HG02938 (cell line): ENCODE measurements at regions not wholly inside any gene's neighbourhood (a gene's known extent, or its start where the extent isn't known, plus 50 kb on each side); places are given as distances from the start of the nearest gene placed in this dataset.
"Not testable (repeated sequence)": the region's sequence is repeated elsewhere in the genome, so short reads cannot be mapped to it uniquely, and the experiment has no call there.

Source experiments
- ATAC-seq: cut with Tn5 transposase; IDR thresholded peaks from one replicate; pipeline ENCODE4 v1.9.1; 2021; ENCODE audit warnings: mild to moderate bottlenecking, moderate library complexity; ENCODE audit not compliant: unreplicated experiment

DNA sequence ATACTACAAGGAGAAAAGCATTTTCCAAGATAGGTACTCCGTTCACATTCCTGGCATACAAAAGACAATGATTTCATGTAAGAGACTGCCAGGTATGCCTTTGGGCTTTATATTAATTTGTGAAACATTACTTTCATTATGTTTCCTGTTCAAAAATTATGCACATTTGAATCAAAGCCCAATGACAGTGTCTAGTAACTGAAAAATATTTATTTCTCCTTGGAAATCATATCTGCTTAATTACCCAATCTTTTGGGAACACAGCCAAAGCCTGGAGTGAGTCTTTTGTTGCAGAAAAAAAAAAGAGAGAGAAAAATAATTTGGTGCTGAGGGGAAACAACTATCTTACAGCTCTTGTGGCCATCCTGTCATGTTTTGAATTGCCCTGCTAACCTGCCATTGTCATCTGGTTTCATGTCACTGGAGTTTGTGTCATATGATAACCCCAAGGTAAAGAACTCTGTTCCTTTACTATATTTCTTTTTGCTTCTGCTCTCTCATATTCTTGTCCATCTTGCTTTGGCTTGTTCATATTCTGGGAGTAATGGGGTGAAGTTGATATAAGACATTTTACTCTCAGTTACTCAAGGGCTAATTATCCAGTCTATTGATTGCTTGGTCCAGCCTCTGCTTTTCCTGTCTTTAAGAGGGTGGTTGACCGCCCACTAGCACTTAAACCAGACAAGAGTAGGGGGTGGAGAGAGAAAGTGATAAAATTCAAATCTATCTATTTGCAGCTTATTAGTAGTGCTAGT lies 238.3 kb upstream of the NUDT12 start:
- ATAC-seq = no peak

DNA sequence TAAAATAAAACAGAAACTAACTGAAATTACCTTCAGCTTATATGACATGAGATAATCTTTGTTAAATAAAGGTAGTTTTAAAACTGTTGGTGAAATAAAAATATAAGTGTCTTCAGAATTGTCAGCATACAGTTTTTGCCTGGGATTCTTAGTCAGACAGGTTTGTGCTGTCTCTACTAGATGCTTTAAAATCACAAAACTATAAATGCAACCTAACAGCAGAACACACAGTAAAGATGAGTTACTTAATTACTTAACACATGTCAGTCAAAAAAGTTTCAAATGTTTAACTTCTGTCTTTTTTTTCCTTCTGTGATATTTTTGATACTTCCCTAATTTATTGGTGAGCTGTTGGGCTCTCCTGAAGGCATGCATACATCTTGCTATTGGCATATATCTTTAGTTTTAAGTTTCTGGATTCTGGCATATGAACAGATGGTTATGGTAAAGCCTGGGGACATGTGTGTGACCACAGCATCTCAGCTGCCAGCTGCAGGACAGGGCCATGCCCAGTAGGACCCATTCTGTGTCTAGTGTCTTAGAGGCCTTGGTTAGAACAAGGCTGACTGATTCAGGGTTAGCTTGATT lies 231.1 kb upstream of the NUDT12 start:
- ATAC-seq = no peak

DNA sequence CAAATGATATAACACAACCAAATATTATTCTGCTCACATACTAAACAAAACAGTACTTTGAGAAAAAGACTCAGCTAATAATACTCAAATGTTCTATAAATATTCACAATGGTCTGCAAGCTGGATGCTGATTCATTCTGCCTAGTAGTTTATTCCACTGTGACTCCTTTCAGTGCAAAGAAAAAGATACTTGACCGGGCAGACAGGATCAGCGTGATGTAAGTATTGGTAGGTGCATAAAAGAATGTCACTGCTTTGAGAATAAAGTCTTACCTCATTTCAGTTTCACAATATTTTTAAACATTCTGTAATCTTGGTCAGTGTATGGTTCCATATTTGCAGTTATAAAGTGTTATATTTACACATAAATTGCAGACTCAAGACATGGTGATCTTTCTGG lies 223.0 kb upstream of the NUDT12 start:
- ATAC-seq = no peak

DNA sequence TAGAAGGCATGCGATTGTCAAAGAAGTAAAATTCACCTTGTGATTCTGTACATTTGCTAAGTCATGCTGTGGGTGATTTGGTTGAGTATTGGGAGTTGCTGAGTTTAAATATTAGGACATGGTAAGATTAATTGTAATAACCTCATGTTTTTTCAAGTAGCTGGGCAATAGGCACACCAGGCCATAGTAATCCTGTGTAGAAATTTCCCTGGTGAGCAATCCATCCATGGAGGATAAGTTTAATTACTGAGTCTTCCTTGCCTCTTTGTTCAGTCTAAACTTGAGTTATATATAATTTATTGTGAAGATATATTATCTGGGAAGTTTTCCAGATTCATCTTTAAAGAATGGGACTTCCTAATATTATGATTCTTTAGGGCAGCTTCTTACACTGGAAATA lies 221.1 kb upstream of the NUDT12 start:
- ATAC-seq = no peak

DNA sequence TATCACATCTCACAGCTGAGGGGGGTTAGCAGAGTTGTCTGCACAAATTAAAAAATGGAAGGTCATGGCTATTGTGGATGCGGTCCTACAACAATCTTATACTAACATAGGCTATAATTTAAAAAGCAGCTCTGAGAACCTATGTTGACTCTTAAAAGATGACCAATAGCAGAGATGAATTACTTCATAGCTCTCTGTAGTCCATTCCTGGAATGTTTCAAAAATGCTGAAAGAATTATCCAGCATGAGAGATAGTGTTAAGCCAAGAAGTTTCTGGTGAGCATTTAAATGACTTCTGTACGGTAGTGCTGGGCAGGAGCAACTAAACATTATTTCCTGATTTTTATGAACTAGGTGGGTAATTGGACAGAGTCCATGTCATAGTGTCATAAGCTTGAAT lies 218.2 kb upstream of the NUDT12 start:
- ATAC-seq = no peak

DNA sequence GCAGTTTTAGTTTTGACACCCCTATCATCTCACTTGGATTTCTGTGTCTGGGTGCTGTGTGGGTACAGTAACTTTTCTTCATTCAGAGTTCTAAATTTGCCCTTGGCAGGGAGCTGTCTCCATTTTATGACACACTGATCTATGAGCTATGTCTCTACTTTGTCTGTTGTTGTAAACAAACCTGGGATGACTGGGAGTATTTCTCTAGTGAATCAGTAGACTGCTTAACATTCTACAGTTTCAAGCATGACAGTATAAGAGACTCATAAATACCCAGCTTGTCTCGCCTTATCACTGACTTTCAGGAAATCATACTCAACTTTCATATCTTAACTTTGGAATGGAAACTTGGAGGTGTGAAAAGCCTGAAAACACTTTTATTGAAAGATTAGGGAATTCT lies 212.1 kb upstream of the NUDT12 start:
- ATAC-seq = no peak

DNA sequence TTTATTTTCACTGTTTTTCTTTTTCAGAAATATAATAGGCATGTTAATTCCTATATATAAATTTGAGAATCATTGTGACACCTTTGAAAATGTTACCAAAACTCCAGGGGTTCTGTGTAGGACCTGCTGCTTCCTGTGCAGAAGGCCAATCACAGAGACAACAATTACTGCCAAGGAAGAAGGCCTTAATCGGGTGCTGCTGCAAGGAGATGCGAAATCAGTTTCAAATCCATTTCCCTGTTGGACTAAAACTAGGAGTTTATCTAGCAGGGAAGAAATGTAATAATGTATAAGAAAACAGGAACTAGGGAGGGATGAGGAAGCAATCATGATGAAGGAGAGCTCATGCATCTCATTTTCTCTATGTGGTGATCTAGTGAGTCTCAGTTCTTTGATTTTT lies 209.7 kb upstream of the NUDT12 start:
- ATAC-seq = no peak

DNA sequence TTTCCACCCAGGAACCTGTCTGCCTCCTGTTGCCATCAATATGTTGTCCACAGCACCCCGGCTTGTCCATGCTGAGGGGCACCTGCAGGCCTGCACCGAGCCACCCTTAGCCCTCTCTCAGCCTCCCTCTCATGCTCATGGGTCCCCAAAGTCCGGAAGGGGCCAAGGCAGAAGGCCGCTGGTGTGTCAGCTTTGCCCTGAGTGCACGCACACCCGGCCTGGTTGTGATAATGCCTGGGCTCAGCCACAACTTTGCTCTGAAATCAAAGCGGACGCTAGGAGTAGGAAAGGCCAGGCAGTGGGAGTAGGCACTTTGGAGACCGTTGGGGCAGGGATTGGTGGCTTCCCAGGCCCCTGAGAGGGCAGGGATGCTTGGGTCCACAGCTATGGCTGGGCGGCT lies 201.8 kb upstream of the NUDT12 start:
- no peak for ATAC-seq

DNA sequence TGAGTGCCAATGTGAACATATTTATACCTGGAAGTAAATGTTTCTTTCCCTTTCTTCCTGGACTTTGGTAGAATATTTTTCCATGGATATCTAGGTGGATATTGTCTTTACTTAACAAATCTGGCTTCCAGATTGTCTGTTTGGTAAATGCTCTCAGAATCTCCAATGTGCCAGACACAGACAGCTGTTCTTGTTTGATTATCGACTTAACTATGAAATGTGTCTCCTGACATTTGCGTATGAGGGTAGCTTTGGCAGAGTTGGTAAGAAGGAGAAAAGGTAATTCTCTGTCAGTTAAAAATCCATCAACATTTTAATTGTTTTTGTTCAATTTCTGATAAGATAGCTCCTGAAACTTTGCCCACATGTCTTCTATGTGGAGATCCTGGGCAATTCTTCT lies 196.4 kb upstream of the NUDT12 start:
- ATAC-seq = no peak

DNA sequence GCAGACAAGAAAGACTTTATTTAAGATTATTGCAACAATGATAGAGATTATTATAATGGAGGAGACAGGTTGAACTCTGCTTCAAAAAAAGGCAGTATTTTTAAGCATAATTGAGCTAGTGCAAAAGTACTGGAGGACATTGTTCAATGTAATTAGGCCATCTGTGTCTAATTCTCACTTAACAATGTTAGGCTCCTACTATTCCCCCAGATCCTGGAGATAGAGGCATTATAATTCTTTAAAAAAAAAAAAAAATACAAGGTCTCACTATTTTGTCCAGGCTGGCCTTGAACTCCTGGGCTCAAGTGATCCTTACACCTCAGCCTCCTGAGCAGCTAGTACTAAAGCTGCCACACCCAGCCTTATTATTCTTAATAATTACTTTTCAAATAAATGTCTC lies 193.4 kb upstream of the NUDT12 start:
- ATAC-seq = no peak

DNA sequence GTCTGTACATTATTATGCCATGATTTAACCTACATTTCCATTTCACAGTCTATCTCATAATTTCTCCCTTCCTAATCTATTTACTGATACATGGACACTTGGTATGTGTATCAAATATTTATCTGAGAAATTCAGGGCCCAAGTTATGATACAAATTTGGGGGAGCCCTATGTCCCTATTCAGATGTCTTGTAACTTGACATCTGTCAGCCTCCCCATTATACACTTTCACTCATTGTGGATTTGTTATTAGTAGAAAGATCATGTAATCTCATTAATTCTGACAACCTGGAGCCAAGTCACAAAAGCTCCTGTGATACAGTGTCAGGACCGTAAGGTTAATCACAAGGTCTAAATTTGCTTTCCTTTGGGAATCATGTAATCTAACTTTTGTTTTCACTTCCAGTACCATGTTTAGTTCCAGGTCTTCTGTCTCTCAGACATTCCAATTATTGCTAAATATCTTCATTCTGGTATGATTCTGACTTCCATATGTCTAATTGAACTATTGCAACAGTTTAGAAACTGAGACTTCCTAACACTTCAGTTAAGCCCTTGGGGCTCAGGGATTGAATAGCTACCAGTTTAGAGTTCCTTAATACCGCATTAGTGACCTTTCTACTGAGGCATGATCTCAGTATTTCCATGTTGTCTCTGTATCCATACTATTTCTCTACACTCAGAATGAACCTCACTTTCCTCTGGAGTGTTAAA lies 182.9 kb upstream of the NUDT12 start:
- no peak for ATAC-seq

DNA sequence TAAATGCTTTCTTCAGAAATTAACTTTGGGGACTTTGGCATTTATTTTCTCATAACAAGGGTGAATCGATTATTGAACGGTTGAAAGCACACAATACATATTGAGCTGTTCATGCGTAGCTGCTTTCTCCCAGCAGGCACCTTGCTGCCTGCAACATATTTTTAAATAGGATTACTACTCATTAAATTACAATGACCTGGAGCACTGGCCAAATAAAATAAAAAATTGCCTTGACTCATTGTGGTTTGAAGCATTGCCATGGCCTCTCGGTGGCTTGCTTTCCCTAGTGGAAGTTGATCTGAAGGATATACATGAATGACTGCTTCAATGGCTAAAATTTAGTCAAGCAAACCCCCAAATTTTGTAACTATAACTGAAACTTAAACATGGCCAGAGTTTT lies 181.6 kb upstream of the NUDT12 start:
- no peak for ATAC-seq

DNA sequence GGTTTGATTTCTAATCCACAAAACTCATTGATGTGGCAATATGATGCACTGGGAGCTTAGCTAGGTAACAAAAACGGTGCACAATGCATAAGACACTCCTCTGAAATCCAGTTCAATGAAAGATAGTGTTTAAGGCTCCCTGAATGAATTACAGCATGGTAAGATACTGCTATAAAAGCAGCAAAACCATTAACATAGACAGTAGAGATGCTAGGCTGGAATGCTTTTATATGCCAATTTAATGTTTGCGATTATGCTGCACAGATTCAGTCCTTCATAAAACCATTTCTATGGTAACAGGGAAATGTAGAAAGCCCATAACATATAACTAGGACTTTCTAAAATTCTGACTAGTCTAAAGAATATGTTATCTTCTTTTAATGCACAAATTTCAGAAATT lies 180.8 kb upstream of the NUDT12 start:
- no peak for ATAC-seq

DNA sequence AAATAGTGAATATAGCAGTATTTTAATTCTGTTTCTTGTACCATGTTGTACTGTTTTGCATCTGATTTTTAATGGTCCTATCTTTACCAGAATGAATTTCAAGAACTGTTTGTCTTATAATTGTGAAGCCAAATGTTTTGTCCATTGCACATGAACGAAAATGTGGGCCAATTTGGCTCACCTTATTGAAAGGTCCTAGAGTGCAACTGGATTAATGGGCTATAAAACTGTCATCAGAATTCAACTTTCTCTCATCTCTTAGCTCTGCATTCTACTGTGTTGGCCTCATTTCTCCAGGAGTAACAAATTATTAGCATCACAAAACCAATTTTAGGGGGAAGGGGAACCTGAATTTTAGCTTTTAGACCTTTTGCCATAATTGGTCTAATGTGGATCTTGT lies 179.4 kb upstream of the NUDT12 start:
- ATAC-seq = no peak

DNA sequence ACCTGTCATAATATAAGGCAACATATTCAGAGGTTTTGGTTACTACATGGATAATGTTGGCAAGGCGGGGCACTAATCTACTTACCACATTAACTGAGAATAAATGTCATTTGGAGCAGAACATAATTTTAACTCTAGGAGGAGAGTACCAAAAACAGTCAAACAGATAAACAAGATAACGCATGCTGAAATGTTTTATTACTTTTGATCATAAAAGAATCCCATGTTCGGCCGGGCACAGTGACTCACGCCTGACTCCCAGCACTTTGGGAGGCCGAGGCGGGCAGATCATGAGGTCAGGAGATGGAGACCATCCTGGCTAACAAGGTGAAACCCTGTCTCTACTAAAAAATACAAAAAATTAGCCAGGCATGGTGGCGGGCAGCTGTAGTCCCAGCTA lies 173.8 kb upstream of the NUDT12 start:
- ATAC-seq = not testable (repeated sequence)

DNA sequence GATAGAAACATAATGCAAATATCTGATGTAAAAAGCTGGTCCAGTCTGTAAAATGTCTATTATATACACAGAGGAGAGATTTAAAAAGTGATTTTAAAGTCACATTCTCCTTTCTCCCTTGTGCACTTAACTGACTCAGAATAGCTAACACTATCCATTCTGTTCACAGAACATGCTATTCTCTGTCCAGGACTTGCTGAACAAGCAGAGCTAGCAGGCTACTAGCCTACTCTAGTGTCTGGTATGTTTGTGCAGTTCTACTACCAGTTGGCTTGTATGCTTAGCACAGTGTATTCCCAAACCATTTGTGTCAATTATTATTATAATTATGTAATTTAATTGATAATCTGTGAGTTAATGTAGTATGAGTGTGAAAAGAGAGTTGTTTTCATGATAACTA lies 161.7 kb upstream of the NUDT12 start:
- ATAC-seq = no peak

DNA sequence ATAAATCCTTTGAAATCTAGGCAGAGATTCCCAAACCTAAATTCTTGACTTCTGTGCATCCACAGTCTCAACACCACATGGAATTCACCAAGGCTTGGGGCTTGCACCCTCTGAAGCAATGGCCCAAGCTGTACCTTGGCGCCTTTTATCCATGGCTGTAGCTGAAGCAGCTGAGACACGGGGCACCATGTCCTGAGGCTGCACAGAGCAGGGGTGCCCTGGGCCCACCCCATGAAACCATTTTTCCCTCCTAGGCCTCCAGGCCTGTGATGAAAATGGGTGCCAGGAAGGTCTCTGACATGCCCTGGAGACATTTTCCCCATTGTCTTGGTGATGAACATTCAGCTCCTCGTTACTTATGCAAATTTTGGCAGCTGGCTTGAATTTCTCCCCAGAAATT lies 158.6 kb upstream of the NUDT12 start:
- ATAC-seq = no peak

DNA sequence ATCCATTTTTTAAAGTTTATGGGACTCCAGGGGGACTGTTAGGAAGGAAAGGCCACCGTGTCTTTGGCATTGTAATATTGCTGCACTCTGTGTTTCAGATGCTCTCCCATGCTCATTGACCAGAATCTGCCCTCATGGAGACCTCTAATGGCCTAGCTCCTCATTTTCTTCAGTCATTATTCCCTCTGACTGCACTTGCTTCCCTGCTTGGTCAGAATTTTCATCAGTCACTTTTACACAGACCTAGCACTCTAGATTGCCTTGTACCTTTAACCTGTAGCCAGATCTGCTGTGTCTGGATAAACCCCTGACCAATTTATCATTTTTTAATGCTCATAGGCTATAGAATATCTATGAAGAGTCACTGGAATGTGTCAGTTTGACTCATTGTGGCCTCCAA lies 155.5 kb upstream of the NUDT12 start:
- no peak for ATAC-seq

DNA sequence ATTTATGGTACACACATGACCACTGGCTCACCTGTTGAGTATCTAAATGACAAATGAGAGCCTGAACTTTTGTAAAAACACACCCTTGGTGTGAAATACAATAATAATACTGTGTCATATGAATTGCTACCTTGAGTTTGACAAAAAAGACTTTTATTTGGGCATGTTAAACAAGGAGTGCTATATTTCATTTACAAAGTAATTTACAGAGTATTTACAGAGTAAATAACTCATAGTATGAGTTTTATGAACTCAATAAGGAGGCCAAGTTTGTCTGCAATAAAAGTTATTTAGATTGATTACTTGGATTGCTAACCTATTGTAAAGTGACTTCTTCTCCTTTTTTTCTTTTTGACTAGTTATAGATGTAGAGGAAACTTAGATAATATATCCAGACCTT lies 146.0 kb upstream of the NUDT12 start:
- no peak for ATAC-seq

DNA sequence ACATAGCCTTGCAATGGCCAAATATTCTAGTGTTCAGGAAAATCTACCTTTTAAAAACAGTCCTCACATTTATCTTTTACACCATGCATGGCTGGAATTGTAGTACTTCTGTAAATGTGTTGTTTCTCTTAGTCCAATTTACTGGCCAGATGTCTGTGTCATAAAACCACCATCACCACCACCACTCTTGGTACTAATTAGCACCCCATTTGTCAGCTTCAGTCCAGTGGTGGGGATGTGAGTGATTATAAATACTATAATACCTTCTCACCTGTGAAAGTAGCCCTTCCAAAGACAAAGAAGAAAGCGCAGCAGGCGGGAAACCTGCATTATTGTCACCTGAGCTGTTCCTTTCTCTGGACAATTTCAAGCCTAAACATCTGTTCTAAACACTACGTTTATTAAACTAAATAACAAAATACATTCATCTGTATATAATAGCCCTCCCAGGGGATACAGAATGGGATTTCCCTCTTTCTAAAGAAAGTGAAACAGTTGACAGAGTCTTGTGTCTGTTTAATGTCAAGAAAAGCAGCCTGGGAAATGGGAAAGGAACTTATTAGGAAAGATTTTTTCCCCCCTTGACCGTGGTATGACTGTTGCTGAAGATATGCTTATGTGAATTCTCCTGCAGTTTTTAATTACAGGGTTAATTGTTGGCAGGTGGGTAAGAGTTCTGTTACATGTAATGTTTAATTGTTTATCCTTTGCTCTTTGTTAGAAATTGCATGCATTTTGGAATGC lies 144.5 kb upstream of the NUDT12 start:
- no peak for ATAC-seq

DNA sequence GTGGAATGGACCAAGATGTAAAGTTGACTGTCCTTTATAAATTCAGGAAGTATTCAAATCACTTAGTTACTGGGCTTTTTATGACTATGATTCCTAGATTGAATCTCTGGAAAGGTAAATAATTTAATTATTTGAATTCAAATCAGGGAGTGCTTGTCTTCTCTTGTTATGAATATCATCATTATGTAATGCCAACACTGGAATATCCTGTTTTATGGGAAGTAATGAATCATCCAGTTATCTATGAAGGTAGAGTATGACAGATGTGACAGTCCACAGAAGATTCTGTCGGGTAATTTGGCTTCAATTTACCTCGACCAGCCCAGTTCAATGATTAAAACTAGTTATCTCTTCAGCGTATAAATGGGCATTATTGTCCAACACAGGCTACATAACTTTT lies 141.0 kb upstream of the NUDT12 start:
- ATAC-seq = no peak

DNA sequence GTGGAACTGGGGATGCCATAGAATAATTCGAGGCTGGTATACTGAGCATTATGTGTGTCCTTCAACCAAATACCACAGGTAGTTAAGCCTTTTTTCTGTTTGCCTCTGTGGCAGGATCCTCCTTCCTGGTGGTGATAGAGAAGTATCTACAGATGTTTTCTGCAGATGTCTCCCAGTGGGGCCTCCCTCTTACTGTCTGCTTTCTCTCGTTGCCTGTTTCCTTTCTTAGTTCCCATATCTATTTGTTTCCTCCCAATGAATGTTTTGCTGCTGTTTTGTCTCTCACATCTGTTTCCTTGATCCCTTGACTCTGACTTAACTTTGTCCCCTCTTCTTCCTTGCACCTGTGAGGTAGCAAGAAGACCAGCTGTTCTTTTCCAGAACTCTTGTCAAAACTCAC lies 130.9 kb upstream of the NUDT12 start:
- no peak for ATAC-seq
